Nephron (organoid): ENCODE measurements at regions not wholly inside any gene's neighbourhood (a gene's known extent, or its start where the extent isn't known, plus 50 kb on each side); places are given as distances from the start of the nearest gene placed in this dataset.

Experiments
- H3K27ac Mint-ChIP-seq, 3 experiments: 2 replicates each; pipeline ENCODE4 v1.8.0; 2020; ENCODE audit warnings: mixed read lengths in 3 of 3, mild to moderate bottlenecking in 2 of 3, moderate library complexity in 1 of 3
- H3K27me3 Mint-ChIP-seq: 2 replicates; pipeline ENCODE4 v1.8.0; 2021; ENCODE audit warnings: low read depth, mild to moderate bottlenecking, moderate library complexity, mixed read lengths
- H3K36me3 Mint-ChIP-seq: 2 replicates; pipeline ENCODE4 v1.8.0; 2020; ENCODE audit warnings: low read depth, mixed read lengths
- H3K4me1 Mint-ChIP-seq: 2 replicates; pipeline ENCODE4 v1.8.0; 2020; ENCODE audit warnings: mixed read lengths
- H3K4me3 Mint-ChIP-seq, 3 experiments: 2 replicates each; pipeline ENCODE4 v1.8.0; 2020; ENCODE audit warnings: mild to moderate bottlenecking in 3 of 3, mixed read lengths in 3 of 3, moderate library complexity in 2 of 3
- H3K9me3 Mint-ChIP-seq: 2 replicates; pipeline ENCODE4 v1.8.0; 2020; ENCODE audit warnings: mixed read lengths
- TF ChIP-seq, protein P1 (sequence below), 3 experiments: fragments of 200-600 bp; sonication (generic); IDR thresholded peaks; one replicate each; pipeline ENCODE4 v1.5.0; 2021; ENCODE audit warnings: antibody characterized with exemption in 3 of 3; ENCODE audit not compliant: unreplicated experiment in 3 of 3

DNA sequence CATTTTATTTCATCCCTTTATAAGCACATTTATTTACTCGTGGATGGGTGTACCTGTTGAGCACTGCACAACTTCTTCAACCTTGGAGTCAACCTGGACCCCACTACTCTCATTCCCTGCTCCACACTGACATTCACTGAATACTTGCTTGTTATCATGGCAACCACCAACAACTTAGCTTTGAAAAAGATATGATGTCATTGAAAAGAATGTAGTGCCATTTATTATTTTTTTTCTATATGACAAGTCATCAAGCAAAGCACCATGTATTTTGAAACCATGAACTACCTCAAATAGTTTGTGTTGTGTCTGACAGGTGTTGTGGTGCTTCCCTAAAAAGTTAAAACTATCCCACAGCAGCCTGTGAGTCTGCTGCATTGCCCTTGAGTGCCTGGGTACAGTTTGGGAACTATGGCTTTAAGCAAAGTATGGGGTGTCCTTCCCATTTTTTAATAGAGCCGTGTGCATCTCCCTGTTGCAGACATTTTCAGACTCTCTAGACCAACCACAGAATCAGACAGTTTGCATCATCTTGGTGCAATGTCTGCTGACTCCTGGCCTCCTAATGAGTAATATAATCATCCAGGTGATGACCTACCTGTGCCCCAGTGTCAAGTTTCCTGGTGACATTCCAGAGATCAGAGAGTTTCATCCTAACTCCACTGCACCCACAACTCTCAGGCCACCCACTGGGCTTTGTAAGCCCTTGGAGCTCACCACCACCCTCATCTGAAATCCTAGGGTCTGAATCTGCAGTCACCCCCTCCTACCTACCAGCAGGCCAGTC, 339.7 kb upstream of the PROX1 start:
- Mint-ChIP-seq H3K27ac (no peak overlapping the region), H3K36me3 (no peaks in the 10 kb centered on the region), H3K27me3 (peaks cover 10% of the 10 kb centered on the region), H3K4me1 (no peaks in the 10 kb centered on the region), H3K4me3 (no peak overlapping the region), H3K9me3 (no peaks in the 10 kb centered on the region)
- TF ChIP-seq, protein P1, sequence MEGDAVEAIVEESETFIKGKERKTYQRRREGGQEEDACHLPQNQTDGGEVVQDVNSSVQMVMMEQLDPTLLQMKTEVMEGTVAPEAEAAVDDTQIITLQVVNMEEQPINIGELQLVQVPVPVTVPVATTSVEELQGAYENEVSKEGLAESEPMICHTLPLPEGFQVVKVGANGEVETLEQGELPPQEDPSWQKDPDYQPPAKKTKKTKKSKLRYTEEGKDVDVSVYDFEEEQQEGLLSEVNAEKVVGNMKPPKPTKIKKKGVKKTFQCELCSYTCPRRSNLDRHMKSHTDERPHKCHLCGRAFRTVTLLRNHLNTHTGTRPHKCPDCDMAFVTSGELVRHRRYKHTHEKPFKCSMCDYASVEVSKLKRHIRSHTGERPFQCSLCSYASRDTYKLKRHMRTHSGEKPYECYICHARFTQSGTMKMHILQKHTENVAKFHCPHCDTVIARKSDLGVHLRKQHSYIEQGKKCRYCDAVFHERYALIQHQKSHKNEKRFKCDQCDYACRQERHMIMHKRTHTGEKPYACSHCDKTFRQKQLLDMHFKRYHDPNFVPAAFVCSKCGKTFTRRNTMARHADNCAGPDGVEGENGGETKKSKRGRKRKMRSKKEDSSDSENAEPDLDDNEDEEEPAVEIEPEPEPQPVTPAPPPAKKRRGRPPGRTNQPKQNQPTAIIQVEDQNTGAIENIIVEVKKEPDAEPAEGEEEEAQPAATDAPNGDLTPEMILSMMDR (IDR thresholded peaks at IDR 0.05; ENCODE audit: unreplicated experiment in 3 of 3) = no peak

DNA sequence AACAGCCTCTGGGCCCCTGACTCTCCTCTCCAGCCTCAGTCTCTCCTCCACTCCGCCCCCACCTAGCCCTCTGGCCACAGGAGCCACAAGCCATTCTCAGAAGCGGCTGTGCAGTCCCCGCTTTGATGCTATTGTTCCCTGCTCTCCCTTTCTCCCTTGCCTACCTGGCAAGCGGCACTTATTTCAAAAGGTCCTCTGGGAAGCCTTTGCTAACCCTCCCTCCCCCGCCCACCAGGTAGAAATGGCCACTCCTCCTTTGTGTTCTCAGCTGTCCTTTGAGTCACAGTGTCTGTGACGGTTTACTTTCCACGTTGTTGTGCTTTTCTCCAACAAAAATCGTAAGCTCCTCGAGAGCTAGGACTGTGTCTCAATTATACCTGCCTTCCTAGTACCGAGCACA, 338.4 kb upstream of the PROX1 start:
- no peaks in the 10 kb centered on the region for H3K36me3 Mint-ChIP-seq
- no peaks in the 10 kb centered on the region for H3K4me1 Mint-ChIP-seq
- H3K9me3 Mint-ChIP-seq = no peaks in the 10 kb centered on the region
- no peak overlapping the region for H3K27ac Mint-ChIP-seq
- TF ChIP-seq, protein P1 (IDR thresholded peaks at IDR 0.05; ENCODE audit: unreplicated experiment in 3 of 3) = no peak
- H3K4me3 Mint-ChIP-seq = no peak overlapping the region
- peaks cover 10% of the 10 kb centered on the region for H3K27me3 Mint-ChIP-seq

DNA sequence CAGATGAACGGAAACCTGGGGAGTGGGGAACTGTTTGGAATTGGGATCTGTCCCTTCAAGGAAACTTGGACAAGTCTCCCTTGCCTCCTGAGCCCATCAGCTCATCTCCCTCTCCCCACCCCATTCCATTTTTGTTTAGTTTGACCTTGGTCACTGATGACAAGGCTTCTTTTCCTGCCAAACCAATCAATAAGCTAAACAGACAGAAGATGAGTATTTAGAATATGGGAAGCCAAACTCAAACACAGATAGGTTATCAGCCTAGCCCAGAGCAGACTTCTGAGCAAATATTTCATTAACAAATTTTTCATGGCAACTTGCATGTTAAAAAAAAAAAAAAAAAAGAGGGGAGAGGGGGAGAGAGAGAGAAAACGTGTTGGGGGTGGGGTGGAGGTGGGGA, 337.2 kb upstream of the PROX1 start:
- TF ChIP-seq, protein P1 (IDR thresholded peaks at IDR 0.05; ENCODE audit: unreplicated experiment in 3 of 3) = no peak
- H3K9me3 Mint-ChIP-seq = no peaks in the 10 kb centered on the region
- H3K4me3 Mint-ChIP-seq = no peak overlapping the region
- peaks cover 10% of the 10 kb centered on the region for H3K27me3 Mint-ChIP-seq
- H3K4me1 Mint-ChIP-seq = no peaks in the 10 kb centered on the region
- no peaks in the 10 kb centered on the region for H3K36me3 Mint-ChIP-seq
- no peak overlapping the region for H3K27ac Mint-ChIP-seq

DNA sequence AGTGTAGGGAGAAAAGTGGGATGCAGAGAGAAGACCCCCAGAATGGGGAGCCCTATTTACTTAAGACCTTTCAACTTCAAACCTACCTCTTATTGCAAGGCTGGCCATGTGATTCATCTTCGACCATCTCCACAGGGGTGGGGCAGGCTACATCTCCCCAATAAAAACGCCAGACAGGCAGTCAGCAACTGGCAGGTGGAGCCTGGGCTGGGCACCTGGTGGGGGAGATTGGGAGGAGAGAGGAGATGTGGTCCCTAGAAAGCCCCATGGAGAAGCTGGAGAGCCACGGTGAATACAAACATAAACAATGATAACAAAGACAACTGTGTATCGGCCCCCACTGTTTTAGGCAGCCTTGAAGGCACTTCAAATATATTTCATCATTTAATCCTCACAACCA, 336.7 kb upstream of the PROX1 start:
- Mint-ChIP-seq H3K4me1 (no peaks in the 10 kb centered on the region), H3K4me3 (no peak overlapping the region), H3K27me3 (peaks cover 10% of the 10 kb centered on the region), H3K9me3 (no peaks in the 10 kb centered on the region), H3K27ac (no peak overlapping the region), H3K36me3 (no peaks in the 10 kb centered on the region)
- TF ChIP-seq, protein P1 (IDR thresholded peaks at IDR 0.05; ENCODE audit: unreplicated experiment in 3 of 3) = no peak

DNA sequence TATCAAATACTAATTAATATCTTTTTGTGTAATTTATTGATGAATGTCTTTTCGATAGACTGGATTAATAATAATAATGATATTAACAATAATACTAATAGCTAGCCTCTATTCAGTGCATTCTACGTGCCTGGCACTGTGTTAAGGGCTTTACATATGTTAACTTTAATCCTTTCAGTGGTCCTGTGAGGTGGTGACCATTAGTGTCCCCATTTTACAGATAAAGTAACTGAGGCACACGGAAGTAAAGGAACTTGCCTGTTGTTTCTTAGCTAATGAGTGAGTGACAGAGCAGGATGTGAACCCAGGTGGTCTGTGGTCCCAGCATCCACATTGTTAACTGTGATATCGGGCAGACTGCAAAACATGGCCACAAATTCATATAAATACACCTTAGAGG, 335.7 kb upstream of the PROX1 start:
- Mint-ChIP-seq H3K27me3 (peaks cover 10% of the 10 kb centered on the region), H3K4me1 (no peaks in the 10 kb centered on the region), H3K9me3 (no peaks in the 10 kb centered on the region), H3K27ac (no peak overlapping the region), H3K36me3 (no peaks in the 10 kb centered on the region), H3K4me3 (no peak overlapping the region)
- TF ChIP-seq, protein P1 (IDR thresholded peaks at IDR 0.05; ENCODE audit: unreplicated experiment in 3 of 3) = no peak

DNA sequence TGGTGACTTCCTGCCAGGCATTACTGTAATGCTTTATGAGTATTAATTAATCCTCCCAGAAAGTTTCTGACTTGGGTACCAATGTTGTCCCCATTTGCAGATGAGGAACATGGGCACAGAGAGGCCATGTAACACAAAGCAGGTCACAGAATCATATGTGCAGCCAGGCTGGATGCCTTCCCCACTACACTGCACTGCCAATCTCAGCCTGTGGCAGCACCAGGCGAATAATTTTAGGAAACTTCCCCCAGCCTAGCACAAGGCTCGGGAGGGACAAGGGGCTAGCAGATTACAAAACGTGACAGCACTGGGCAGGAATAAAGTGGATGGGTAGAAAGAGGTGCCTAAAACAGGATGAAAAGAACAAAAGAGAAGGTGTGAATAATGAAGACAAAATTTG, 331.7 kb upstream of the PROX1 start:
- Mint-ChIP-seq H3K27ac (no peak overlapping the region), H3K36me3 (no peaks in the 10 kb centered on the region), H3K27me3 (no peaks in the 10 kb centered on the region), H3K4me1 (no peaks in the 10 kb centered on the region), H3K9me3 (no peaks in the 10 kb centered on the region), H3K4me3 (no peak overlapping the region)
- TF ChIP-seq, protein P1 (IDR thresholded peaks at IDR 0.05; ENCODE audit: unreplicated experiment in 3 of 3) = no peak
